Naive B cell (primary cell): ENCODE measurements at regions not wholly inside any gene's neighbourhood (a gene's known extent, or its start where the extent isn't known, plus 50 kb on each side); places are given as distances from the start of the nearest gene placed in this dataset.

ENCODE experiments used
- ATAC-seq, 2 donors: fragments of 150-1000 bp; cut with Tn5 transposase; 2 replicates each; pipeline ENCODE4 v1.10.0; 2021; ENCODE audit warnings: low read depth in 2 of 2, mild to moderate bottlenecking in 2 of 2, moderate library complexity in 2 of 2
- DNase-seq: peaks from one replicate; pipeline ENCODE4 v3.0.0; 2022
- H3K27ac Mint-ChIP-seq, 6 donors: one replicate each; pipeline ENCODE4 v1.8.0; 2020 to 2022; ENCODE audit warnings: mild to moderate bottlenecking in 6 of 6, mixed read lengths in 6 of 6, moderate library complexity in 5 of 6, inconsistent platforms in 2 of 6
- H3K27me3 Mint-ChIP-seq, 3 donors: one replicate each; pipeline ENCODE4 v1.8.0; 2021 to 2022; ENCODE audit warnings: mixed read lengths in 3 of 3, mild to moderate bottlenecking in 1 of 3
- H3K36me3 Mint-ChIP-seq, 2 donors: one replicate each; pipeline ENCODE4 v1.8.0; 2020 to 2022; ENCODE audit warnings: mixed read lengths in 2 of 2, inconsistent platforms in 1 of 2, mild to moderate bottlenecking in 1 of 2
- H3K4me1 Mint-ChIP-seq, 3 donors: one replicate each; pipeline ENCODE4 v1.8.0; 2020 to 2022; ENCODE audit warnings: mixed read lengths in 3 of 3, inconsistent platforms in 1 of 3, mild to moderate bottlenecking in 1 of 3, moderate library complexity in 1 of 3
- H3K4me3 Mint-ChIP-seq, 8 donors: one replicate each; pipeline ENCODE4 v1.8.0; 2020 to 2022; ENCODE audit warnings: mild to moderate bottlenecking in 8 of 8, mixed read lengths in 8 of 8, moderate library complexity in 8 of 8, inconsistent platforms in 2 of 8
- H3K9me3 Mint-ChIP-seq, 7 donors: one replicate each; pipeline ENCODE4 v1.8.0; 2020 to 2022; ENCODE audit warnings: mixed read lengths in 7 of 7, mild to moderate bottlenecking in 5 of 7, inconsistent platforms in 2 of 7, moderate library complexity in 1 of 7

DNA sequence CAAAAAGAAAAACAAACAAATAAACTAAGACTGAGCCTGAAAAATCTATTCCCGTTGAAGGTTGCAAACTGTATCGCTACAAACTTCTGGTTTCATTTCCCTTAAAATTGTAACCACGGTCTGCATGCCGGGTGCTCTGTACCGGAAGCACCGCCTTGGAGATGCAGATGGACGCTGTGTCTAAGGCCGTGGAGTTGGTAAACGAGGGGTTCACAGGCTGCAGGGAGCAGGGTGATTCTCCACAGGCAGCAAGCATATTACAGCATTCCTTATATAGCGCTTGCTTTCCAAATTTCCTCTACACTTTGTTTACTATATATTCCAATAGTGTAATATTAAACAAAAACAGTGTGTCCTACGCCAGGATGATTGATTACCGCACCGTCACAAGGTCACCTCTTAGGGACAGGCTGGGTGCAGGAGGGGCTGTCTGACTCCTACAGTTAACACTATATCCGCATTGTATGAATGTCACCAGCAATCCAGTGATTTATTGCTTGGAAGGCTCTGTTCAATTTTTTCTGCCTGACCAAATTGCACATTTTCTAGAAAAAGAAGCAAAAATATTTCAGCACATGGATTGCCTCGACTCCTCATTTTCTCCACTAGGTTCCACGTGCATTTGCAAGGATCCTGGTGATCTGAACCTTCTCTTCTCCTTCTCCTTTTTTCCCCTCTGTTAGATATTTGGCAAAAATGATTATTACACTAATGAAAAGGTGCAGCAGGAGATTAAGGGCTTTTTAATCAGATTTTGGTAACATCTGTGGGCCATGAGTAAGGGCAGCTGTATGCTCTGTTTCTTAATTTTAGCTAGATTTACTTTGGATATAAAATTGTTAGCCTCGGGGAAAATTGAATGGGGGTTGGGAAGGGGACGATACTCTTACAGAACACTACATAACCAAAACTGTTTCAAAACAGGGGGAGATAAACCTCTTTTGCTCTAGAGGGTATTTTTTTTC lies 325.8 kb upstream of the MGMT start:
- peak overlapping the region in 1 of 6 donors; percentile 29 for H3K27ac Mint-ChIP-seq
- ATAC-seq (peak in 1 of 2 donors; percentile 74), DNase-seq (no peak)
- H3K36me3 Mint-ChIP-seq: no peaks in the 10 kb centered on the region
- peaks cover 0 to 7% (median 0%) of the 10 kb centered on the region in 3 donors for H3K27me3 Mint-ChIP-seq
- H3K4me3 Mint-ChIP-seq: peak overlapping the region in 2 of 8 donors; percentile 6 to 39
- peaks cover 4 to 12% (median 10%) of the 10 kb centered on the region in 3 donors for H3K4me1 Mint-ChIP-seq
- peaks cover 0 to 4% (median 0%) of the 10 kb centered on the region in 7 donors for H3K9me3 Mint-ChIP-seq

DNA sequence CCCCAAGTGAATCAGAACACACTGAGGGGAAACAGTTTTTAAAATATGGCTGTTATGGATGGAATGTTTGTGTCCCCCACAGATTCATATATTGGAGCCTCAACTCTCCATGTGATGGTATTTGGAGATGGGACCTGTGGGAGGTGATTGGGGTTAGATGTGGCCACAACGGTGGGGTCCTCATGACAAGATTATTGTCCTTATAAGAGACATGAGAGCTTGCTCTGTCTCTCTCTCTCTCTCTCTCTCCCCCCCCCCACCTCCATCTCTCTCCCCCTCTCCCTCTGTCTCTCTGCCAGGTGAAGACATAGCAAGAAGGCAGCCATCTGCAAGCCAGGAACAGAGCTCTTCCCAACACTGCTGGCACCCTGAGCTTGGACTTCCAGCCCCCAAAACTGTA lies 315.8 kb upstream of the MGMT start:
- ATAC-seq: no peak
- no peaks in the 10 kb centered on the region for H3K36me3 Mint-ChIP-seq
- no peaks in the 10 kb centered on the region for H3K4me1 Mint-ChIP-seq
- H3K27ac Mint-ChIP-seq: no peak overlapping the region
- peaks cover 0 to under 1% (median 0%) of the 10 kb centered on the region in 3 donors for H3K27me3 Mint-ChIP-seq
- H3K9me3 Mint-ChIP-seq: peaks cover 0 to 8% (median 7%) of the 10 kb centered on the region in 7 donors
- DNase-seq: no peak
- no peak overlapping the region for H3K4me3 Mint-ChIP-seq

DNA sequence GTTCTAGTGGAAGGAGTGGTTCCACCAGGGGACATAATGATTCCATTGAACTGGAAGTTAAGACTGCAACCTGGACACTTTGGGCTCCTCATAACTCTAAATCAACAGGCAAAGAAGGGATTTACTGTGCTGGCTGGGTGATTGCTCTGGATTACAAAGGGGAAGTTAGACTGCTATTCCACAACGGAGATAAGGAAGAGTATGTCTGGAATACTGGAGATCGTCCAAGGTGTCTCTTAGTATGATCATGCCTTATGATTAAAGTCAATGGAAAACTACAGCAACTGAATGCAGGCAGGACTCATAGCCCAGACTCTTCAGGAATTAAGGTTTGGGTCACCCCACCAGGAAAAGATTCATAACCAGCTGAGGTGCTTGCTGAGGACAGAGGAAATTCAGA lies 310.6 kb upstream of the MGMT start:
- no peak overlapping the region for H3K4me3 Mint-ChIP-seq
- no peak for ATAC-seq
- H3K4me1 Mint-ChIP-seq: no peaks in the 10 kb centered on the region

DNA sequence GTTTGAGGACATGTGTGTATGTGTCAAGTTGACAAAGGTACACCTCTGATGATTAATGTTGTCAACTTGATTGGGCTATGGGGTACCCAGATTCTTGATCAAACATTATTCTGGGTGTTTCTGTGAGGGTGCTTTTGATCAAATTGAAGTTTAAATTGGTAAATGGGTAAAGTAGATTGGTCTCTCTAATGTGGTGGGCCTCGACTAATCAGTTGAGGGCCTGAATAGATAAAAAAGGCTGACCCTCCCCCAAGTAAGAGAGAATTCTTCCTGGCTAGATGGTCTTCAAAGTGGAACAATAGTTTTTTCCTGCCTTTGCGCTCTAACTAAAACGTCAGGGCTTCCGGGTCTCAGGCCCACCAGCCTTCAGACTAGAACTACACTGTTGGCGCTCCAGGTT lies 309.9 kb upstream of the MGMT start:
- DNase-seq (no peak), ATAC-seq (no peak)
- no peak overlapping the region for H3K4me3 Mint-ChIP-seq
- peaks cover 0 to 13% (median 8%) of the 10 kb centered on the region in 7 donors for H3K9me3 Mint-ChIP-seq
- no peak overlapping the region for H3K27ac Mint-ChIP-seq
- H3K4me1 Mint-ChIP-seq: no peaks in the 10 kb centered on the region
- no peaks in the 10 kb centered on the region for H3K36me3 Mint-ChIP-seq
- peaks cover 0 to 9% (median 4%) of the 10 kb centered on the region in 3 donors for H3K27me3 Mint-ChIP-seq

More for the DNA sequence above, 310.6 kb upstream of the MGMT start:
- Mint-ChIP-seq H3K9me3 (peaks cover 0 to 13% (median 8%) of the 10 kb centered on the region in 7 donors), H3K36me3 (no peaks in the 10 kb centered on the region), H3K27ac (no peak overlapping the region), H3K27me3 (peaks cover 0 to 9% (median 4%) of the 10 kb centered on the region in 3 donors)
- DNase-seq: no peak

GRCh38 chr10:129161150-129161549 lies 305.9 kb upstream of the MGMT start:
- no peak for ATAC-seq
- Mint-ChIP-seq H3K4me3 (no peak overlapping the region), H3K9me3 (peaks cover 0 to 6% (median 0%) of the 10 kb centered on the region in 7 donors), H3K27ac (no peak overlapping the region), H3K36me3 (no peaks in the 10 kb centered on the region), H3K4me1 (no peaks in the 10 kb centered on the region), H3K27me3 (peaks cover 4 to 9% (median 5%) of the 10 kb centered on the region in 3 donors)
- no peak for DNase-seq

GRCh38 chr10:129163531-129163930 lies 303.5 kb upstream of the MGMT start:
- no peaks in the 10 kb centered on the region for H3K9me3 Mint-ChIP-seq
- no peak overlapping the region for H3K27ac Mint-ChIP-seq
- DNase-seq (no peak), ATAC-seq (no peak)
- peaks cover 0 to 5% (median 2%) of the 10 kb centered on the region in 3 donors for H3K27me3 Mint-ChIP-seq
- H3K4me3 Mint-ChIP-seq: no peak overlapping the region
- H3K36me3 Mint-ChIP-seq: no peaks in the 10 kb centered on the region
- H3K4me1 Mint-ChIP-seq: no peaks in the 10 kb centered on the region

GRCh38 chr10:129165076-129165720 lies 301.8 kb upstream of the MGMT start:
- Mint-ChIP-seq H3K4me1 (no peaks in the 10 kb centered on the region), H3K9me3 (no peaks in the 10 kb centered on the region), H3K27me3 (peaks cover 0 to 5% (median 0%) of the 10 kb centered on the region in 3 donors), H3K27ac (no peak overlapping the region), H3K36me3 (no peaks in the 10 kb centered on the region), H3K4me3 (no peak overlapping the region)
- ATAC-seq (no peak), DNase-seq (no peak)

DNA sequence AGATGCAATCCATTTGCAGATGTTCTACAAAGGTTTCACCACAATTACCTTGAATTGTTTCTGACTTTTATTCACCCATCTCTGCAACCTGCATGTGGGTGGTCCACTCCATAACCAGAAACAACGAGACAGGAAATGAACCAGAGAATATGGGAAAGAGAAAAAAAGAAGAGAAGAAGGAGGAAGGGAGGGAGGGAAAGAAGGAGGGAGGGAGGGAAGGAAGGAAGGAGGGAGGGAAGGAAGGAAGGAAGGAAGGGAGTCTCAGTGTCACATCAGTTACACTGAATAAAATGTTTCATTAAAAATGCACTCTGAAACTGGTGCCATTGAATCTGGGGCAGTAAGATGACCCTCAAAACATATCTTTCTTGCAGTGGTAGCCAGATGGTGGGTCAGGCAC lies 301.3 kb upstream of the MGMT start:
- Mint-ChIP-seq H3K4me1 (no peaks in the 10 kb centered on the region), H3K27me3 (peaks cover 0 to 5% (median 0%) of the 10 kb centered on the region in 3 donors), H3K4me3 (no peak overlapping the region), H3K9me3 (no peaks in the 10 kb centered on the region), H3K27ac (no peak overlapping the region), H3K36me3 (no peaks in the 10 kb centered on the region)
- ATAC-seq (no peak), DNase-seq (no peak)

- ATAC-seq (no peak), DNase-seq (no peak)
- H3K9me3 Mint-ChIP-seq: no peaks in the 10 kb centered on the region
- no peaks in the 10 kb centered on the region for H3K4me1 Mint-ChIP-seq
- H3K27me3 Mint-ChIP-seq: peaks cover 0 to 5% (median 0%) of the 10 kb centered on the region in 3 donors
- no peak overlapping the region for H3K27ac Mint-ChIP-seq
- H3K36me3 Mint-ChIP-seq: no peaks in the 10 kb centered on the region
- no peak overlapping the region for H3K4me3 Mint-ChIP-seq
Observed at GRCh38 chr10:129168660-129169059, 298.4 kb upstream of the MGMT start.

DNA sequence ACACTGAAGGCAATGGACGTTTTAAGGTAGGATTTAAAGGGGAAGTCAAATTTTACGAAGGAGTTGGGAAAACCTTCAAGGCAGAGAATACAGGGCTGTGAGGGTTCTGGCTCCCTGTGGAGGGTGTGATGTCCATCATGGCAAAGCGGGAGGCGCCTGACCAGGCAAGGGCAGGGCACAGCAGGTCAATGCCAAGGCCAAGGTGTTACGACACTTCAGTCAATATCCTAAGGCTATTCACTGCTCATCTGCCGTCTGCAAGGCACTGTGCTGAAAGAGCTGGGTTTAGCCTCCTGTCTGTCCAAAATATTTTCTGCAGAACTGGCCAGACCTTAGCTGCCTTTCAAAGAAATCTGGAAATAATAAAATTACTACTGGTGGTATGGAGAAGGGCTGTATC lies 297.9 kb upstream of the MGMT start:
- no peak for ATAC-seq
- H3K27ac Mint-ChIP-seq: no peak overlapping the region
- no peak overlapping the region for H3K4me3 Mint-ChIP-seq
- H3K9me3 Mint-ChIP-seq: no peaks in the 10 kb centered on the region
- no peaks in the 10 kb centered on the region for H3K4me1 Mint-ChIP-seq
- DNase-seq: no peak
- H3K36me3 Mint-ChIP-seq: no peaks in the 10 kb centered on the region
- H3K27me3 Mint-ChIP-seq: peaks cover 0 to 5% (median under 1%) of the 10 kb centered on the region in 3 donors

GRCh38 chr10:129170812-129171211 lies 296.2 kb upstream of the MGMT start:
- peaks cover 0 to 3% (median 0%) of the 10 kb centered on the region in 7 donors for H3K9me3 Mint-ChIP-seq
- DNase-seq (no peak), ATAC-seq (no peak)
- no peak overlapping the region for H3K4me3 Mint-ChIP-seq
- no peaks in the 10 kb centered on the region for H3K4me1 Mint-ChIP-seq
- peaks cover 0 to 9% (median 0%) of the 10 kb centered on the region in 3 donors for H3K27me3 Mint-ChIP-seq
- H3K36me3 Mint-ChIP-seq: no peaks in the 10 kb centered on the region
- H3K27ac Mint-ChIP-seq: no peak overlapping the region

- no peak overlapping the region for H3K27ac Mint-ChIP-seq
- ATAC-seq (no peak), DNase-seq (no peak)
- no peak overlapping the region for H3K4me3 Mint-ChIP-seq
- H3K27me3 Mint-ChIP-seq: peaks cover 0 to 9% (median 0%) of the 10 kb centered on the region in 3 donors
- no peaks in the 10 kb centered on the region for H3K4me1 Mint-ChIP-seq
- H3K36me3 Mint-ChIP-seq: no peaks in the 10 kb centered on the region
- H3K9me3 Mint-ChIP-seq: peaks cover 0 to 3% (median 0%) of the 10 kb centered on the region in 7 donors
Observed at GRCh38 chr10:129171812-129172211, 295.2 kb upstream of the MGMT start.

DNA sequence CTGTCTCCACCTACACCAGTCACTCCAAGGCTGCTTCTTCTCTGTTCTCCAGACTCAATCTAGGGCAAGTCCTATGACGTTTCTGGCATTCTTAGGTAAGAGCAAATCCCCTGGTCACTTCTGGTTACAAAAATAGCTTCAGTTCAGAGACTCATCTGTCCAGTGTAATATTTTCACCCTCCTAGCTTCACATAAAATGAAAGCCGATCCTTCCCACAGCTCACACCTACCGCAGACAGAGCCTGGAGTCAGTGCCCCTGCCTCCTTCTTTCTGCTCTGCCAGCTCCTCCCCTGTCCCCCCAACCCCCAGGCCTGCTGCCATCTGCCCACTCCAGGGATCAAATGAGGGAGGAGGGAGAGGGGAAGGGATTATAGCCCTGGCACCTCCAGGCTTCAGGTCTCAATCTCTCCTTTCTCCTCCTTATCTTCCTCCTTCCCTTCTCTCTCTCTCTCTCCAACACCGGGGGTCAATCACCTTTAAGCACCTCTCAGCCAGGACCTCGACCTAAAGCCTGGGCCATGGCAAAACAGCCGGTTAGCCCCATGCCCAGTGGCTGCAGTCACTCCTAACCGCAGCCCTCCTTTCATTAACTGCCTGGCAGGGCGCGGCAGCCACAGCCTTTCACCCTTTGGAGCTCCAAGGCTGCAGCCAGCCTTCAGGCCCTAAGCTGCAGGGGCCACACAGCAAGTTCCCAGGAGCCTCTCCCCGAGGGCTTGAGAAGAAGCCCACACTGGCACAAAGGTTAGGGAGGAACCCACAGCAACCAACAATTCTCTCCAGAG lies 292.6 kb upstream of the MGMT start:
- peaks cover 0 to 3% (median 0%) of the 10 kb centered on the region in 7 donors for H3K9me3 Mint-ChIP-seq
- no peaks in the 10 kb centered on the region for H3K4me1 Mint-ChIP-seq
- H3K36me3 Mint-ChIP-seq: no peaks in the 10 kb centered on the region
- ATAC-seq (no peak), DNase-seq (no peak)
- H3K4me3 Mint-ChIP-seq: no peak overlapping the region
- H3K27me3 Mint-ChIP-seq: peaks cover 0 to 9% (median 0%) of the 10 kb centered on the region in 3 donors
- peak overlapping the region in 2 of 6 donors; percentile 6 to 41 for H3K27ac Mint-ChIP-seq
